ENCODE measurements at regions not wholly inside any gene's neighbourhood (a gene's known extent, or its start where the extent isn't known, plus 50 kb on each side); places are given as distances from the start of the nearest gene placed in this dataset.

- no peak for DNase-seq (ENCODE audit: low read depth in 2 of 2)
These were observed 82.9 kb downstream of the HES1 start for GRCh38 chr3:194218646-194219453.

- no peak for DNase-seq (ENCODE audit: low read depth in 2 of 2)
These were observed 84.0 kb downstream of the HES1 start for GRCh38 chr3:194219826-194220410.

GRCh38 chr3:194220901-194221326 is 85.0 kb downstream of the HES1 start:
- DNase-seq (ENCODE audit: low read depth in 2 of 2): no peak

- DNase-seq (ENCODE audit: low read depth in 2 of 2): no peak
These were observed 85.4 kb downstream of the HES1 start for GRCh38 chr3:194221336-194221735.

GRCh38 chr3:194223951-194224350 is 88.0 kb downstream of the HES1 start:
- DNase-seq (ENCODE audit: low read depth in 2 of 2): no peak

- no peak for DNase-seq (ENCODE audit: low read depth in 2 of 2)
These were observed 88.8 kb downstream of the HES1 start for GRCh38 chr3:194224471-194225417.

GRCh38 chr3:194225418-194225812 is 89.5 kb downstream of the HES1 start:
- no peak for DNase-seq (ENCODE audit: low read depth in 2 of 2)

GRCh38 chr3:194225988-194226663 is 90.2 kb downstream of the HES1 start:
- no peak for DNase-seq (ENCODE audit: low read depth in 2 of 2)

- DNase-seq (ENCODE audit: low read depth in 2 of 2): no peak
These were observed 96.2 kb downstream of the HES1 start for GRCh38 chr3:194231929-194232832.

- DNase-seq (ENCODE audit: low read depth in 2 of 2): no peak
These were observed 97.2 kb downstream of the HES1 start for GRCh38 chr3:194233150-194233549.

- DNase-seq (ENCODE audit: low read depth in 2 of 2): no peak
These were observed 99.2 kb downstream of the HES1 start for GRCh38 chr3:194235160-194235559.

GRCh38 chr3:194237110-194237509 is 101.2 kb downstream of the HES1 start:
- DNase-seq (ENCODE audit: low read depth in 2 of 2): no peak

GRCh38 chr3:194240766-194241165 is 104.8 kb downstream of the HES1 start:
- no peak for DNase-seq (ENCODE audit: low read depth in 2 of 2)

GRCh38 chr3:194243172-194243837 is 107.4 kb downstream of the HES1 start:
- no peak for DNase-seq (ENCODE audit: low read depth in 2 of 2)

- no peak for DNase-seq (ENCODE audit: low read depth in 2 of 2)
These were observed 107.0 kb downstream of the CPN2 start for GRCh38 chr3:194244167-194244566.

GRCh38 chr3:194245474-194245873 is 105.7 kb downstream of the CPN2 start:
- DNase-seq (ENCODE audit: low read depth in 2 of 2): no peak

- DNase-seq (ENCODE audit: low read depth in 2 of 2): no peak
These were observed 105.1 kb downstream of the CPN2 start for GRCh38 chr3:194245975-194246561.

- no peak for DNase-seq (ENCODE audit: low read depth in 2 of 2)
These were observed 104.3 kb downstream of the CPN2 start for GRCh38 chr3:194246709-194247349.

GRCh38 chr3:194247350-194247740 is 103.8 kb downstream of the CPN2 start:
- no peak for DNase-seq (ENCODE audit: low read depth in 2 of 2)

Data from stimulated activated CD4-positive, alpha-beta T cell treated with anti-CD3 and anti-CD28 coated beads, Interleukin-12 subunit alpha, Interleukin-12 subunit beta, amount 100 ng/mL, for 24 hours (primary cell).